Testis (tissue), 2 donors: ENCODE measurements at regions not wholly inside any gene's neighbourhood (a gene's known extent, or its start where the extent isn't known, plus 50 kb on each side); places are given as distances from the start of the nearest gene placed in this dataset.

Experiments
- DNase-seq: peaks from one replicate; pipeline ENCODE4 v3.0.0-alpha.2; 2019
- H3K27ac ChIP-seq, 2 donors: fragments of 200-600 bp; sonication (generic); one replicate each; pipeline ENCODE4 v1.5.1; 2019
- H3K27me3 ChIP-seq: fragments of 200-600 bp; sonication (generic); one replicate; pipeline ENCODE4 v1.5.1; 2019
- H3K36me3 ChIP-seq: fragments of 200-600 bp; sonication (generic); one replicate; pipeline ENCODE4 v1.5.1; 2017; ENCODE audit warnings: low read depth; ENCODE audit errors: missing control alignments
- H3K4me1 ChIP-seq: fragments of 200-600 bp; sonication (generic); one replicate; pipeline ENCODE4 v1.5.1; 2019
- H3K4me3 ChIP-seq, 2 donors: fragments of 200-600 bp; sonication (generic); one replicate each; pipeline ENCODE4 v1.5.1; 2017 to 2019
- H3K9me3 ChIP-seq: fragments of 200-600 bp; sonication (generic); one replicate; pipeline ENCODE4 v1.5.1; 2017
- CTCF ChIP-seq, 3 experiments: fragments of 450-650 bp in 2 of 3; fragments of 200-600 bp in 1 of 3; sonication (generic) in 1 of 3; IDR thresholded peaks; one replicate each; pipeline ENCODE4 v1.5.1; 2016 to 2019; ENCODE audit warnings: antibody characterized with exemption in 3 of 3, mild to moderate bottlenecking in 2 of 3, moderate library complexity in 1 of 3
- POLR2A ChIP-seq: fragments of 450-650 bp; IDR thresholded peaks from one replicate; pipeline ENCODE4 v1.6.1; 2017; ENCODE audit warnings: antibody characterized with exemption, mild to moderate bottlenecking, moderate library complexity
- WGBS, 2 donors: methylation state at CpG; one replicate each; pipeline ENCODE4 v1.1.5; 2018; 5-methylcytosine and 5-hydroxymethylcytosine counted together
- intact Hi-C: fragments of 100-400 bp; cut with DNase I; formaldehyde crosslinking; loops from one replicate; pipeline ENCODE4 v1.15.1; 2023; ENCODE audit warnings: low total_unique reads

- Histone ChIP-seq H3K27me3 (no peaks in the 10 kb centered on the region), H3K4me1 (no peaks in the 10 kb centered on the region), H3K36me3 (no peaks in the 10 kb centered on the region), H3K9me3 (no peaks in the 10 kb centered on the region), H3K4me3 (no peak overlapping the region), H3K27ac (no peak overlapping the region)
- intact Hi-C loops, result no loop called here
- 93 to 94% methylated on average over 1 of the region's 1 CpG for WGBS, 2 donors
- no peak for DNase-seq
- TF ChIP-seq CTCF (IDR thresholded peaks at IDR 0.05), result no peak
- no peak for TF ChIP-seq POLR2A
These were observed 82.1 kb upstream of the GALNT18 start for GRCh38 chr11:11703885-11704284.

GRCh38 chr11:11701070-11701469 lies 79.3 kb upstream of the GALNT18 start:
- no peaks in the 10 kb centered on the region for H3K4me1 ChIP-seq
- no peaks in the 10 kb centered on the region for H3K27me3 ChIP-seq
- WGBS, 2 donors, result 63 to 73% methylated on average over 4 of the region's 4 CpGs
- no peak for DNase-seq
- no peaks in the 10 kb centered on the region for H3K36me3 ChIP-seq
- H3K9me3 ChIP-seq, result no peaks in the 10 kb centered on the region
- intact Hi-C loops, result no loop called here
- no peak overlapping the region for H3K27ac ChIP-seq
- TF ChIP-seq CTCF (IDR thresholded peaks at IDR 0.05) (no peak), POLR2A (no peak)
- H3K4me3 ChIP-seq, result no peak overlapping the region

GRCh38 chr11:11697796-11698195 lies 76.0 kb upstream of the GALNT18 start:
- DNase-seq, result no peak
- TF ChIP-seq POLR2A (no peak), CTCF (IDR thresholded peaks at IDR 0.05) (no peak)
- no peaks in the 10 kb centered on the region for H3K4me1 ChIP-seq
- no peak overlapping the region for H3K4me3 ChIP-seq
- no peaks in the 10 kb centered on the region for H3K9me3 ChIP-seq
- H3K27ac ChIP-seq, result no peak overlapping the region
- H3K27me3 ChIP-seq, result no peaks in the 10 kb centered on the region
- intact Hi-C loops, result no loop called here
- 51 to 70% methylated on average over 1 of the region's 1 CpG for WGBS, 2 donors
- no peaks in the 10 kb centered on the region for H3K36me3 ChIP-seq

GRCh38 chr11:11691296-11692151 lies 69.7 kb upstream of the GALNT18 start:
- no peak for DNase-seq
- intact Hi-C loops, result no loop called here
- no peaks in the 10 kb centered on the region for H3K9me3 ChIP-seq
- no peak overlapping the region for H3K4me3 ChIP-seq
- no peaks in the 10 kb centered on the region for H3K36me3 ChIP-seq
- WGBS, 2 donors, result 60 to 71% methylated on average over 9 to 13 of the region's 13 CpGs
- H3K27me3 ChIP-seq, result no peaks in the 10 kb centered on the region
- H3K27ac ChIP-seq, result no peak overlapping the region
- TF ChIP-seq POLR2A (no peak), CTCF (IDR thresholded peaks at IDR 0.05) (no peak)
- H3K4me1 ChIP-seq, result no peaks in the 10 kb centered on the region

- no peak for DNase-seq
- H3K27ac ChIP-seq, result no peak overlapping the region
- no peaks in the 10 kb centered on the region for H3K27me3 ChIP-seq
- TF ChIP-seq POLR2A (no peak), CTCF (IDR thresholded peaks at IDR 0.05) (no peak)
- no peaks in the 10 kb centered on the region for H3K9me3 ChIP-seq
- H3K4me3 ChIP-seq, result no peak overlapping the region
- no peaks in the 10 kb centered on the region for H3K36me3 ChIP-seq
- no peaks in the 10 kb centered on the region for H3K4me1 ChIP-seq
- intact Hi-C loops, result no loop called here
These were observed 59.7 kb upstream of the GALNT18 start for GRCh38 chr11:11681536-11681935.
